Lower leg skin (tissue), 4 donors: ENCODE measurements at regions not wholly inside any gene's neighbourhood (a gene's known extent, or its start where the extent isn't known, plus 50 kb on each side); places are given as distances from the start of the nearest gene placed in this dataset.

Experiments
- DNase-seq, 2 donors: peaks; one replicate each; pipeline ENCODE4 v3.0.0-alpha.2; 2019; ENCODE audit warnings: low spot score in 2 of 2
- H3K4me3 ChIP-seq: fragments of 200-600 bp; sonication (generic); 2 replicates; pipeline ENCODE4 v1.5.1; 2017; ENCODE audit warnings: mild to moderate bottlenecking, low read depth; ENCODE audit not compliant: poor library complexity, severe bottlenecking
- CTCF ChIP-seq, 3 donors: fragments of 450-650 bp; IDR thresholded peaks; one replicate each; pipeline ENCODE4 v1.5.1; 2016; ENCODE audit warnings: antibody characterized with exemption in 3 of 3, mild to moderate bottlenecking in 3 of 3, moderate library complexity in 2 of 3
- POLR2A ChIP-seq, 2 donors: fragments of 450-650 bp; IDR thresholded peaks; one replicate each; pipeline ENCODE4 v1.6.1; 2016 to 2017; ENCODE audit warnings: antibody characterized with exemption in 2 of 2, mild to moderate bottlenecking in 1 of 2, moderate library complexity in 1 of 2
- WGBS, 2 donors: methylation state at CpG; one replicate each; pipeline ENCODE4 v1.1.5; 2018; 5-methylcytosine and 5-hydroxymethylcytosine counted together
- intact Hi-C: fragments of 100-400 bp; cut with DNase I; formaldehyde crosslinking; loops from one replicate; pipeline ENCODE4 v1.15.0; 2023; ENCODE audit warnings: low total_unique reads

- no peak for DNase-seq
- no peak overlapping the region for H3K4me3 ChIP-seq
- no peak for TF ChIP-seq CTCF (IDR thresholded peaks at IDR 0.05)
- TF ChIP-seq POLR2A (IDR thresholded peaks at IDR 0.05): no peak
- intact Hi-C loops: no loop called here
- 89 to 93% methylated on average over 2 of the region's 2 CpGs for WGBS, 2 donors
These were observed 50.4 kb upstream of the ODAD2 start for GRCh38 chr10:28049286-28049685.
